BJ (cell line): ENCODE measurements at regions not wholly inside any gene's neighbourhood (a gene's known extent, or its start where the extent isn't known, plus 50 kb on each side); places are given as distances from the start of the nearest gene placed in this dataset.

Source experiments
- CTCF ChIA-PET: fragments of 350-600 bp; formaldehyde crosslinking; extraction: SDS; loops from one replicate; lab custom pipeline; 2021; ENCODE audit warnings: antibody characterized with exemption, inconsistent platforms; lab: Yijun Ruan, JAX
- POLR2A ChIA-PET: fragments of 300-600 bp; sonication (Branson Sonifier 250); formaldehyde crosslinking; extraction: SDS; loops from one replicate; lab custom pipeline; 2021; ENCODE audit warnings: antibody characterized with exemption; lab: Charles Lee
- DNase-seq: peaks from one replicate; pipeline ENCODE4 v3.0.0-alpha.2; 2011; ENCODE audit warnings: low read depth
- H3K27me3 ChIP-seq: 2 replicates; pipeline ENCODE4 v1.6.0; 2011; ENCODE audit warnings: low read length; ENCODE audit not compliant: control insufficient read depth, insufficient read depth
- H3K36me3 ChIP-seq: 2 replicates; pipeline ENCODE4 v1.5.1; 2011; ENCODE audit warnings: low read length; ENCODE audit not compliant: control insufficient read depth, insufficient read depth
- H3K4me3 ChIP-seq: 2 replicates; pipeline ENCODE4 v1.5.1; 2011; ENCODE audit warnings: low read depth, mild to moderate bottlenecking, control low read depth, low read length
- TF ChIP-seq, protein P1 (sequence below): IDR thresholded peaks from 2 replicates; pipeline ENCODE4 v1.5.1; 2011; ENCODE audit warnings: low read depth, mild to moderate bottlenecking, control low read depth, inconsistent platforms, low read length, moderate library complexity; ENCODE audit not compliant: insufficient read depth

- H3K36me3 ChIP-seq, result no peaks in the 10 kb centered on the region
- no peaks in the 10 kb centered on the region for H3K27me3 ChIP-seq
- DNase-seq, result no peak
- CTCF ChIA-PET, result no interaction called here
- no peak overlapping the region for H3K4me3 ChIP-seq
- POLR2A ChIA-PET, result interaction anchor here (1.0 kb wide), 1 partner anchor 192 kb away, joined by 4 read pairs; no protein-coding TSS in a partner anchor
- TF ChIP-seq, protein P1, sequence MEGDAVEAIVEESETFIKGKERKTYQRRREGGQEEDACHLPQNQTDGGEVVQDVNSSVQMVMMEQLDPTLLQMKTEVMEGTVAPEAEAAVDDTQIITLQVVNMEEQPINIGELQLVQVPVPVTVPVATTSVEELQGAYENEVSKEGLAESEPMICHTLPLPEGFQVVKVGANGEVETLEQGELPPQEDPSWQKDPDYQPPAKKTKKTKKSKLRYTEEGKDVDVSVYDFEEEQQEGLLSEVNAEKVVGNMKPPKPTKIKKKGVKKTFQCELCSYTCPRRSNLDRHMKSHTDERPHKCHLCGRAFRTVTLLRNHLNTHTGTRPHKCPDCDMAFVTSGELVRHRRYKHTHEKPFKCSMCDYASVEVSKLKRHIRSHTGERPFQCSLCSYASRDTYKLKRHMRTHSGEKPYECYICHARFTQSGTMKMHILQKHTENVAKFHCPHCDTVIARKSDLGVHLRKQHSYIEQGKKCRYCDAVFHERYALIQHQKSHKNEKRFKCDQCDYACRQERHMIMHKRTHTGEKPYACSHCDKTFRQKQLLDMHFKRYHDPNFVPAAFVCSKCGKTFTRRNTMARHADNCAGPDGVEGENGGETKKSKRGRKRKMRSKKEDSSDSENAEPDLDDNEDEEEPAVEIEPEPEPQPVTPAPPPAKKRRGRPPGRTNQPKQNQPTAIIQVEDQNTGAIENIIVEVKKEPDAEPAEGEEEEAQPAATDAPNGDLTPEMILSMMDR, result no peak
Observed at GRCh38 chr1:81577004-81577697, 223.6 kb upstream of the ADGRL2 start.

- ChIA-PET POLR2A (no interaction called here), CTCF (no interaction called here)
- TF ChIP-seq, protein P1, result no peak
- DNase-seq, result no peak
- H3K36me3 ChIP-seq, result no peaks in the 10 kb centered on the region
- no peak overlapping the region for H3K4me3 ChIP-seq
- H3K27me3 ChIP-seq, result no peaks in the 10 kb centered on the region
Observed at GRCh38 chr1:81574408-81574807, 226.3 kb upstream of the ADGRL2 start.

- H3K4me3 ChIP-seq, result no peak overlapping the region
- H3K36me3 ChIP-seq, result no peaks in the 10 kb centered on the region
- ChIA-PET POLR2A (no interaction called here), CTCF (interaction anchor here (2.0 kb wide), 1 partner anchor 24 kb away, joined by 5 read pairs; no protein-coding TSS in a partner anchor)
- no peak for DNase-seq
- no peaks in the 10 kb centered on the region for H3K27me3 ChIP-seq
- TF ChIP-seq, protein P1, result no peak
Observed at GRCh38 chr1:81573458-81573857, 227.3 kb upstream of the ADGRL2 start.

- H3K4me3 ChIP-seq, result no peak overlapping the region
- POLR2A ChIA-PET, result no interaction called here
- no peak for DNase-seq
- TF ChIP-seq, protein P1, result no peak
- no peaks in the 10 kb centered on the region for H3K36me3 ChIP-seq
- H3K27me3 ChIP-seq, result no peaks in the 10 kb centered on the region
- CTCF ChIA-PET, result interaction anchor here (2.0 kb wide), 1 partner anchor 22 kb away, joined by 5 read pairs; no protein-coding TSS in a partner anchor
Observed at GRCh38 chr1:81571946-81572345, 228.8 kb upstream of the ADGRL2 start.

- no peaks in the 10 kb centered on the region for H3K27me3 ChIP-seq
- H3K36me3 ChIP-seq, result no peaks in the 10 kb centered on the region
- no peak overlapping the region for H3K4me3 ChIP-seq
- CTCF ChIA-PET, result no interaction called here
- POLR2A ChIA-PET, result no interaction called here
- TF ChIP-seq, protein P1, result no peak
- no peak for DNase-seq
Observed at GRCh38 chr1:81569761-81570160, 231.0 kb upstream of the ADGRL2 start.
